Heart left ventricle (tissue), 13 donors: ENCODE measurements at regions not wholly inside any gene's neighbourhood (a gene's known extent, or its start where the extent isn't known, plus 50 kb on each side); places are given as distances from the start of the nearest gene placed in this dataset.

ENCODE experiments used
- POLR2A ChIP-seq, 2 donors: fragments of 450-650 bp; IDR thresholded peaks; one replicate each; pipeline ENCODE4 v1.6.1; 2017; ENCODE audit warnings: antibody characterized with exemption in 2 of 2, mild to moderate bottlenecking in 2 of 2, moderate library complexity in 2 of 2
- TF ChIP-seq, protein P1 (sequence below), 12 donors: fragments of 200-600 bp; sonication (generic) in 4 of 12; IDR thresholded peaks; one replicate each; pipeline versions ENCODE4 v1.5.0 to v1.8.0; 2018 to 2022; ENCODE audit warnings: antibody characterized with exemption in 12 of 12, mild to moderate bottlenecking in 5 of 12
- donor health status: ischemic (EF 13 %, LVEDD 7.1; RV severe dilation, severe dysfunction).
- donor health status: DM: no; HTN: yes; CAD: no.
- donor health status: DM: no; HTN: no; CAD: no.
- donor health status: ischemic (EF 25% LVEDD 6.9; RV normal size, moderate dysfunction).
- donor health status: ischemic (EF 25% LVEDD 5.7; RV mildly dilated, moderate dysfunction).
- donor health status: ischemic (EF 35%, LVEDD 5.7; RV mildly dilated, moderate dysfunction).
- donor health status: nonischemic (EF 11% LVEDD 7.7; RV severe dilation, severe dysfunction).
- donor health status: DM: yes; HTN: yes; CAD: no.
- donor health status: PGD.
- donor health status: ischemic (EF 29% LVEDD 5.4; RV normal size, mild dysfunction).
- donor health status: nonischemic (EF 23%, LVEDD 6.1; RV moderate dilation, normal function).

DNA sequence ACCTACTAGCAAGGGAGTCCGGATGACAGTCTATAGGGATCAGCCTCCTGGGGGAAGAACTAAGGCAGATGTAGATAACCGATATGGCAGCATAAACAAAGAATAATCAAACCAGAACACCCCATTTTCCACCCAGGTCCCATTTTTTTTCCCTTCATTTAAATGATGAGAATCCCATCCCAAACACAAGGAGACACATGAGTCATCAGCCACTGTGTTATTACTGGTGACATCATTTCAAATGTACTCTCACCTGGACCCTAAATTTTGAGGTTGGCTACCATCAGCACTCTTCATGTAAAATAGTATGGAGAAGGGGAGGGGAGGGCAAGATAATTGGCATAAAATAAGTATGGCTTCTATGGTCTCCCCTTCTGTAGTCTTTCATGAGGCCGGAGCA is 108.9 kb upstream of the GUCA2B start:
- TF ChIP-seq, protein P1, sequence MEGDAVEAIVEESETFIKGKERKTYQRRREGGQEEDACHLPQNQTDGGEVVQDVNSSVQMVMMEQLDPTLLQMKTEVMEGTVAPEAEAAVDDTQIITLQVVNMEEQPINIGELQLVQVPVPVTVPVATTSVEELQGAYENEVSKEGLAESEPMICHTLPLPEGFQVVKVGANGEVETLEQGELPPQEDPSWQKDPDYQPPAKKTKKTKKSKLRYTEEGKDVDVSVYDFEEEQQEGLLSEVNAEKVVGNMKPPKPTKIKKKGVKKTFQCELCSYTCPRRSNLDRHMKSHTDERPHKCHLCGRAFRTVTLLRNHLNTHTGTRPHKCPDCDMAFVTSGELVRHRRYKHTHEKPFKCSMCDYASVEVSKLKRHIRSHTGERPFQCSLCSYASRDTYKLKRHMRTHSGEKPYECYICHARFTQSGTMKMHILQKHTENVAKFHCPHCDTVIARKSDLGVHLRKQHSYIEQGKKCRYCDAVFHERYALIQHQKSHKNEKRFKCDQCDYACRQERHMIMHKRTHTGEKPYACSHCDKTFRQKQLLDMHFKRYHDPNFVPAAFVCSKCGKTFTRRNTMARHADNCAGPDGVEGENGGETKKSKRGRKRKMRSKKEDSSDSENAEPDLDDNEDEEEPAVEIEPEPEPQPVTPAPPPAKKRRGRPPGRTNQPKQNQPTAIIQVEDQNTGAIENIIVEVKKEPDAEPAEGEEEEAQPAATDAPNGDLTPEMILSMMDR (IDR thresholded peaks at IDR 0.05): no peak
- TF ChIP-seq POLR2A (IDR thresholded peaks at IDR 0.05): no peak
